Naive thymus-derived CD8-positive, alpha-beta T cell (primary cell): ENCODE measurements at regions not wholly inside any gene's neighbourhood (a gene's known extent, or its start where the extent isn't known, plus 50 kb on each side); places are given as distances from the start of the nearest gene placed in this dataset.

ENCODE experiments used
- ATAC-seq, 2 donors: fragments of 150-1000 bp; cut with Tn5 transposase in 1 of 2; sonication (Bioruptor Pico), chemical (Tn5 transposase) in 1 of 2; 1 replicate in 1 of 2; 2 replicates in 1 of 2; pipeline ENCODE4 v1.10.0; 2021; ENCODE audit warnings: mild to moderate bottlenecking in 2 of 2, moderate library complexity in 2 of 2
- POLR2A ChIA-PET: fragments of 350-600 bp; sonication (Branson Sonifier 250); formaldehyde crosslinking; loops from one replicate; lab custom pipeline; 2021; ENCODE audit warnings: antibody characterized with exemption; lab: Charles Lee
- DNase-seq, 10 donors: peaks; one replicate each; pipeline versions ENCODE4 v3.0.0 to v3.0.0-alpha.2; 2020 to 2022
- H3K27ac Mint-ChIP-seq, 10 donors: one replicate each; pipeline ENCODE4 v1.8.0; 2020 to 2022; ENCODE audit warnings: mild to moderate bottlenecking in 10 of 10, mixed read lengths in 10 of 10, moderate library complexity in 4 of 10, inconsistent platforms in 1 of 10
- H3K27me3 Mint-ChIP-seq, 5 donors: one replicate each; pipeline ENCODE4 v1.8.0; 2021 to 2022; ENCODE audit warnings: mixed read lengths in 5 of 5
- H3K36me3 Mint-ChIP-seq, 3 donors: one replicate each; pipeline ENCODE4 v1.8.0; 2020 to 2022; ENCODE audit warnings: mixed read lengths in 3 of 3, mild to moderate bottlenecking in 2 of 3, inconsistent platforms in 1 of 3
- H3K4me1 Mint-ChIP-seq, 4 donors: one replicate each; pipeline ENCODE4 v1.8.0; 2021 to 2022; ENCODE audit warnings: mixed read lengths in 4 of 4
- H3K4me3 Mint-ChIP-seq, 10 donors: one replicate each; pipeline ENCODE4 v1.8.0; 2020 to 2022; ENCODE audit warnings: mild to moderate bottlenecking in 10 of 10, mixed read lengths in 10 of 10, moderate library complexity in 6 of 10, inconsistent platforms in 1 of 10
- H3K9me3 Mint-ChIP-seq, 9 donors: one replicate each; pipeline ENCODE4 v1.8.0; 2020 to 2022; ENCODE audit warnings: mixed read lengths in 9 of 9, mild to moderate bottlenecking in 3 of 9, inconsistent platforms in 1 of 9, moderate library complexity in 1 of 9

DNA sequence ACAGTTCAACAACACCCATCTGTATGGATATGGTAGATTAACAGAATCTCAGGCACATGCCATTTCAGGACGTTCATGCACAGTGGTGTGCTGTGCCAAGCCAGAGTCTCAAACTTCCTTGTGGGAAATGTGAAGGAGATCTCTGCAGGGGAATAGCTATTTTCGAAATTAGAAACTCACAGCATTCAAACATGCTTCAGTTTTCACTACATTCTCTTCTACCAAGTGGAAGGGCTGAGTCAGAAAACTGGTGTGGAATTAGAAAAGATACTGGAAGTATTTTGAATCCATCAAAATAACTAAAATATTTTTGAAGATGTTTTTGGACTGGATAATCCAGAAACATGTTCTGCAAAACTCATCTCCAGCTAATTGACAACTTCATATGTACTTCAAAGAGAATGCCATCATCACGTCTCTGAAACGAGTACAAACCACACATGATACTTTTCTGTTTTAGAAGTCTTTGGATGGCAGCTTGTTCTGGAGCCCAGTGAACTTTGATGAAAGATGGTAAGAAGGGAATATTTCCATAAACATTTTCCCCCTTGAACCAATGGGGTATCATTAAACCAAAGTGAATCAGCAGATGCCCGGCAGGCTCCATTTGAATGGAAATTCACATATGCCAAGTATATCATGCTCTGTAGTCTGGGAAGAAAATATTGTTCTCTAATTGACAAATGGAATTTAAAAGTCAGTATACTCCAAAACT is 616.3 kb upstream of the IGFBP3 start:
- H3K9me3 Mint-ChIP-seq: peaks cover 0 to 29% (median 7%) of the 10 kb centered on the region in 9 donors
- H3K27ac Mint-ChIP-seq: no peak overlapping the region
- H3K36me3 Mint-ChIP-seq: no peaks in the 10 kb centered on the region
- no peaks in the 10 kb centered on the region for H3K27me3 Mint-ChIP-seq
- ATAC-seq (no peak), DNase-seq (no peak)
- no peak overlapping the region for H3K4me3 Mint-ChIP-seq
- POLR2A ChIA-PET: no interaction called here
- H3K4me1 Mint-ChIP-seq: no peaks in the 10 kb centered on the region

DNA sequence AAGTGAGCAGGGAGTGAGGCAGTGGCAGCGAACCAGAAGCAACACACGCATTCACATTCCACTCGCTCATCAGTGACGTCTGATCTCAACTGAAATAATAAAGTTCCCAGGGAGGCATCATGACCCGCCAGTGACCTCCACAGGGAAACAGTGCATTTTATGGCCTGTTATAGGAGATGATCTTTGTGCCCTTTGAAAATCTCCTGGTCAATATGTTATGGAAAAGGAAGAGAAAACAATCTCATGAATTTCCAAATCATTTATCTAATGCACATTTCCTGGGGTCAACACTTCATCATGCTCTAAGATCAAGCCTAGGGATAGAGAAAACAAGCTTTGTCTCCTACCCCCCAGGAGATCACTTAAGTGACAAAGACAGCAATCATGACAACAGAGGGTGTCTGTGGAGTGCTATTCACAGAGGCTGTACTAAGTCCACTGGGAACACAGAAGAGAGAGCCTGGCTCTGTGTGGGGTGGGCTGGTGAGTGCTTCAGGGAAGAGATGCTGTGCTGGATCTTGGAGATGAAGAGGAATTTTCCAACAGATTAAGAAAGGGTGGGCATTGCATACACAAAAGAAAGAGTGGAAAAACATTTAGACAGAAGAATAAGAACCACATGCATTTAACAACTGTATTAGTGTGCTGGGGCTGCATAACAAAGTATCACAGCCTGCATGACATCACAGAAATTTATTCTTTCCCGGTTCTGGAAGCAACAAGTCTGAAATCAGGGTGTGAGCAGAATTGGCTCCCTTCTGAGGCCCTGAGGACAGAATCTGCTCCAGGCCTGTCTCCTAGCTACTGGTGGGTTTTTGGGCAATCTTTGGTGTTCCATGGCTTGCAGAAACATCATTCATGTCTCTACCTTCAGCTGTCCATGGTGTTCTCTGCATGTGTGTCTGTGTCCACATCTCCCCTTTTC is 613.9 kb upstream of the IGFBP3 start:
- no peak for DNase-seq
- ATAC-seq: no peak
- POLR2A ChIA-PET: no interaction called here

DNA sequence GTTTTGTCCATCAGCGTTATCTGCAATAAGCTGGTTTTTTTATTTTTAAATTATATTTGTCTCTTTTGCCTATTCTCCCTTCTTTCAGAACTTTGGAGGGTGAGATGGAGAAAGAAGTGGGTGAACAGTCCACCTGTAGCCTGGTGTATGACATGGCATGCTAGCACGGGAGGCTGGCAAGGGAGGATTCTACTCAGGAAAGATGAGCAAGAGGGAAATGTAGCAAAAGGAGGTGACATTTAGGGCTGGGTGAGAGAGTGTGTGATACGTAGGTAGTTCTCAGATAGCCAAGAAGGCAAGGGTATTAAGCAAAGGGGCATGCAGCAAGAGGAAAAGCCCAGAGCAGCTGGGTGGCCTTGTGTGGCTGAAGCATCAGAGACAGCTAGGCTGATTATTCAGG is 612.9 kb upstream of the IGFBP3 start:
- Mint-ChIP-seq H3K4me3 (no peak overlapping the region), H3K27ac (no peak overlapping the region), H3K9me3 (peaks cover 0 to 38% (median 11%) of the 10 kb centered on the region in 9 donors), H3K36me3 (peaks cover 0 to under 1% (median 0%) of the 10 kb centered on the region in 3 donors), H3K27me3 (no peaks in the 10 kb centered on the region), H3K4me1 (no peaks in the 10 kb centered on the region)
- POLR2A ChIA-PET: no interaction called here
- ATAC-seq: no peak
- DNase-seq: no peak

More for the DNA sequence above, 613.9 kb upstream of the IGFBP3 start:
- H3K4me1 Mint-ChIP-seq: no peaks in the 10 kb centered on the region
- H3K9me3 Mint-ChIP-seq: peaks cover 0 to 38% (median 10%) of the 10 kb centered on the region in 9 donors
- H3K4me3 Mint-ChIP-seq: no peak overlapping the region
- H3K27me3 Mint-ChIP-seq: no peaks in the 10 kb centered on the region
- H3K36me3 Mint-ChIP-seq: no peaks in the 10 kb centered on the region
- H3K27ac Mint-ChIP-seq: no peak overlapping the region

DNA sequence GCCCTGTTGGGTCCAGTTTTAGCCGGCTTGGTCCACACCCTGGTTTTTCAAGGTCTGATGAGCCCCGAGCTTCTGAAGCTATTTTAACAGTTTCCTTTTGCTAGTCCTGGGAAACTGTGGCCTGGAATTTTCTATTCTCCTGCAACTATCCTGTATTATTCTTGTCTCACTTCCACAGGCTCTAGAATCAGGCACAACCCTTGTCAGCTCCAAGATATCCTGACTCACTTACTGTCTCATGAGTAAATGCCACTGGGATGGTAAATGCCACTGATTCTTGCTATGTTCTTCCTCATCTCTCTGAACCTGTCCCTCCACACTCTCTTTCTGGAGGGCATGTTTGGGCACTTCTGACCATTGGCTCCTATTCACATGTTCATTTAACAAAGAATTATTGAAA is 611.5 kb upstream of the IGFBP3 start:
- POLR2A ChIA-PET: no interaction called here
- no peak overlapping the region for H3K27ac Mint-ChIP-seq
- H3K27me3 Mint-ChIP-seq: no peaks in the 10 kb centered on the region
- no peaks in the 10 kb centered on the region for H3K4me1 Mint-ChIP-seq
- DNase-seq: no peak
- no peak overlapping the region for H3K4me3 Mint-ChIP-seq
- peaks cover 0 to 6% (median 0%) of the 10 kb centered on the region in 3 donors for H3K36me3 Mint-ChIP-seq
- peaks cover 6 to 38% (median 14%) of the 10 kb centered on the region in 9 donors for H3K9me3 Mint-ChIP-seq
- ATAC-seq: no peak

DNA sequence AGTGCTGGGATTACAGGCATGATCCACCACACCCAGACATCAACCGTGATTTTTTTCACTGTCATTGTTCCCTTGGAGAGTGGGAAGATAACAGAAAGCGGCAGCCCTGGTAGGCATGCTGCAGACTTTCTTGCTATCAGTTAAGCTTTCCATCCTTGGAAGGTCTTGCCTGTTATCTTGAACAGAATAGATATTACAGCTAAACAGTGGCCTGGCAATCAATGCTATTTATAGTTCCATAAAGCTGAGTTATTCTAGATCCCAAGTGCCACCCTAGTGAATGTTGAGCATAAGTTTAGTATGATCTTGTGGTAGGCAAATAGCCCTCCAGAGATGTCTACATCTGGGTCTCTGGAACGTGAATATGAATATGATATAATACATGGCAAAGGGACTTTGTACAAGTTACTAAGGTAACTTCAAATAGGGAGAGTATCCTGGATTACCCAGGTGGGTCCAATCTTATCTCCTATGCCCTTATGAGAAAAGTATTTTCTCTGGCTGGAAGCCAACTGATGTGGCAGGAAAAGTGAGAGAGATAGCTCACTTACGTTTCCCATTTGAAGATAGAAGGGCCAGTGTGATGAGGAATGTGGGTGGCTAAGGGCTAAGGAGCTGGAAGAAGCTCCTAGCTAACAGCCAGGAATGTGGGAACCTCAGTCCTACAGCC is 609.1 kb upstream of the IGFBP3 start:
- Mint-ChIP-seq H3K27ac (no peak overlapping the region), H3K27me3 (no peaks in the 10 kb centered on the region), H3K4me3 (no peak overlapping the region), H3K9me3 (peaks cover 7 to 23% (median 12%) of the 10 kb centered on the region in 9 donors), H3K36me3 (peaks cover 0 to 6% (median 0%) of the 10 kb centered on the region in 3 donors), H3K4me1 (no peaks in the 10 kb centered on the region)
- ATAC-seq: no peak
- no peak for DNase-seq
- POLR2A ChIA-PET: no interaction called here

DNA sequence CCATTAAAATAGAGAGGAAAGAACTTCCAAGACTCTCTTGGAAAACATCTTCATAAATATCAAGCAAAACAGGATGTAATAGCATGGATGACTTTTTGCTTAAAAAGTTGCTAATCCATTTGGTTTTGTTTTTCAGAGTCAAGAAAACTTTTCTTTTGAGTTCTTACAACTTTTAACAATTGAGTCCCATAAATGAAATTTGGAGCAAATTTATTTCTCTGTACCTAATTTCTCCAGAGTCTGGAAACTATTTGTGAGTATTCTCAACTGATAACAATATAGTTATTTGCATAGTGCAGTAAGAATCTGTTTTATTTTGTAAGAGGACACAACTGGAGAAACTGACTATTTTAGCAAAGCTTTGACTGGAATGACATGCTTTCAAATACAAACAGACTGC is 606.3 kb upstream of the IGFBP3 start:
- Mint-ChIP-seq H3K27ac (no peak overlapping the region), H3K36me3 (peaks cover 0 to 6% (median 0%) of the 10 kb centered on the region in 3 donors), H3K27me3 (no peaks in the 10 kb centered on the region), H3K9me3 (peaks cover 4 to 20% (median 12%) of the 10 kb centered on the region in 9 donors), H3K4me3 (no peak overlapping the region), H3K4me1 (no peaks in the 10 kb centered on the region)
- POLR2A ChIA-PET: no interaction called here
- ATAC-seq: no peak
- DNase-seq: no peak

DNA sequence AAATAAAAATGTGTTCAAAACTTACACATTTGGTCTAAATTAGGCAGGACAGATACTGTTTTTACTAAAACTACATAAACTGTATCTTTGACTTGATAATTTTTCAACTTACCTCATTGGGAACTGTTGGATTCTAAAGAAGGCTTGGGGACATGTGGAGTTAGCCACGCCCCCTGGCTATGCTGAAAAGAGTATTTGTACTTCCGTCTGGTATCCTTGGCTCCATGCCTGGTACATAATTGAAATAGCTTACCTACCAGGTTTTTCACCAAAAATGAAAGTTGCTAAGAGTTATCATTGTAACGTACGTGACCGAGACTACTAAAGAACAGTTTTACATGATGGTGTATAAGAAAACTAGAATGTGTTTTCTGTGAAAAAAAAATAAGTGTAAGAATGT is 604.8 kb upstream of the IGFBP3 start:
- no peak overlapping the region for H3K4me3 Mint-ChIP-seq
- POLR2A ChIA-PET: no interaction called here
- no peak for ATAC-seq
- no peaks in the 10 kb centered on the region for H3K27me3 Mint-ChIP-seq
- H3K27ac Mint-ChIP-seq: no peak overlapping the region
- peaks cover 0 to 26% (median 12%) of the 10 kb centered on the region in 9 donors for H3K9me3 Mint-ChIP-seq
- no peaks in the 10 kb centered on the region for H3K4me1 Mint-ChIP-seq
- peaks cover 0 to 6% (median 0%) of the 10 kb centered on the region in 3 donors for H3K36me3 Mint-ChIP-seq
- no peak for DNase-seq

DNA sequence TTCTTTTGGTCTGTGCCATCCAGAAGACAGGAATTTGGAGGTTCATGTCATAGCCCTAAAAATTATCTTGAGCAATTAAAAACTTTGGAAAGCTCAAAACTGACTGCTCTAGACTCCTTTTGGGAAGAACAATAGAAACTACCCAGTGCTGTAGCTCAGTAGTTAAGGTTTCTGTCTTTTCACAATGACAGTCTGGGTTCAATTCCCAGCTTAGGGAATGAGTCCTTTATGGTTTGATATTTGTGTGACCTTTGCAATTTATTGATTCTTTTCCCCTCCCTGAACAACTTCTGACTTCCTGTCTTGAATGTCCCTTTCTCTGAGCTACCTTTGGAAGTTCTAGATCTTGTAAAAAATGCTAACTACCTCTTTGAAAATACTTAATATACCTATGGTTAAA is 603.3 kb upstream of the IGFBP3 start:
- H3K4me3 Mint-ChIP-seq: no peak overlapping the region
- no peaks in the 10 kb centered on the region for H3K27me3 Mint-ChIP-seq
- no peak overlapping the region for H3K27ac Mint-ChIP-seq
- H3K4me1 Mint-ChIP-seq: no peaks in the 10 kb centered on the region
- H3K36me3 Mint-ChIP-seq: peaks cover 0 to 6% (median 0%) of the 10 kb centered on the region in 3 donors
- H3K9me3 Mint-ChIP-seq: peaks cover 0 to 27% (median 12%) of the 10 kb centered on the region in 9 donors
- DNase-seq (no peak), ATAC-seq (no peak)
- POLR2A ChIA-PET: no interaction called here

DNA sequence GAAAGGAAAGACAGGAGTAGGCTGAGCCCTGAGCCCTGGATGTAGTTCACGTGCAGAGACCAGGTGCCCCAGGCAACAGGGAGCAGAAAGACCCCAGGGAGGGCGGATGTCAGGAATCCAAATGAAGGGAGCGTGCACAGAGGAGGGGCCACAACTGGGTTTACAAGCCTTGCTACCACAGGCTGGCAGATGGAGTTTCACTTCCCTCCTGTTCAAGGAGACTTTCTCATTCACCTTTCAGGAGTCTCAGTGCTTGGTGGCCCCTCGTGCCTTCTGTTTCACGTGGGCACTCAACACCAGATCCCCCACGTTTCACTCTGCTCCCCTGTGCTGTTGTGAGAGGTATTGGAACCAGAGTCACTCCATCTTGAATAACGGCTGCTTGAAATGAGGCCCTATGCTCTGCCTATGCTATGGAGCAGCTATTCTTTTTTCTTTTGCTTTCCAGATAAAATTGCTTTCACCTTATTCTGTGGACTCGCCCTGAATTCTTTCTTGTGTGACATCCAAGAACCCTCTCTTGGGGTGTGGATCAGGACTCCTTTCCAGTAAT is 601.4 kb upstream of the IGFBP3 start:
- Mint-ChIP-seq H3K4me3 (no peak overlapping the region), H3K27me3 (no peaks in the 10 kb centered on the region), H3K36me3 (no peaks in the 10 kb centered on the region), H3K27ac (no peak overlapping the region), H3K4me1 (no peaks in the 10 kb centered on the region), H3K9me3 (peaks cover 0 to 27% (median 6%) of the 10 kb centered on the region in 9 donors)
- DNase-seq: no peak
- POLR2A ChIA-PET: no interaction called here
- no peak for ATAC-seq

DNA sequence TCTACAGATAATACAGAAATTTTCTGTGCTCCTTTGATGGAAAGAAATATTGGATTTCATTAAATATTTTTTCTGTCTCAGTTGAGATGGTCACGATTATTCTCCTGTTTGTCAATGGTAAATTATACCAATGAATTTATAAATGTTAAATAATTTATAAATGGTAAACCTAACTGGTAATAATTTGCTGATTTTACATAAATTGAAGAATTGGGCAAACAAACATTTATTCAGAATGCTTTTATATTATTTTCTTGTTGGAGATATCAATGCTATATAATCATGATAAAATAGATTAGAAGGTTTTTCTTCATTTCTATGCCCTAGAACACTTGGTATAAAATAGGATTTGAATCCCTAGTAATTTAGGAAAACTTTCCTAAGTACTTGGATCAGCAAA is 597.6 kb upstream of the IGFBP3 start:
- Mint-ChIP-seq H3K27ac (no peak overlapping the region), H3K27me3 (no peaks in the 10 kb centered on the region), H3K4me3 (no peak overlapping the region), H3K4me1 (no peaks in the 10 kb centered on the region), H3K9me3 (peaks cover 1 to 17% (median 5%) of the 10 kb centered on the region in 9 donors), H3K36me3 (no peaks in the 10 kb centered on the region)
- ATAC-seq: no peak
- DNase-seq: no peak
- POLR2A ChIA-PET: no interaction called here

DNA sequence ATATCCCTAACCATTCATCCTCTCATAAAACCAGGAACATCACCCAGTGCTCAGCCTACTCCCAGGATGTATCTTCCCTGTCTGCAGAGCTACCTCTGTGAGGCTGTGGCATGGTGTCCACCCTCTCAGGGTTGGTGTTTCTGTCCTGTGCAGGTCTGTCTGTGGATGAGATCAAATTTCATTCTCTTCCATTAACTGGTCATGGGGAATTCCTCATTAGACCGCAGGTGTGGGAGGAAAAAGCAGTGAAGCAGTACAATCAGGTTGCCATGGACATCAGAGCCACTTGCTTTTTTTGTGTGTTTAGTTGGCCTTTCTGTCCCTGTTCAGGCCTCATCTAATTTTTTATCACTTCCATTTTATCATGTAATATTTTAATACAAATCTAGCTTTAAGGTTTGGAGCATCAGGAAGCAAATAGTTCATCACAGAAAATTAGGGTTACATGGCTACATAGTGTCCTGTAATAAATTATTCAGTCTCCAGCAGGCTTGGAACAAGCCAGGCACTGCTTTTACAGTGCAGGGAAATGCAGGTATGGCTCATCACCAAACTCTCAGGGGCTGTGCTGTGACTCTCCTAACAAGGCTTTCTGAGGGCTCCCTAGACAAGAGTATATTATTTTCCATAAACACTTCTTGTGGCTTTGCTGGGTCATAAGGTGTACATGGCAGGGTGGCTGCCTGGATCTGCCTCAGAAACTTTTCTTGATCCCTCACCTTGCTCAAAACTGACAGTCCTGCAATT is 594.9 kb upstream of the IGFBP3 start:
- H3K4me3 Mint-ChIP-seq: no peak overlapping the region
- POLR2A ChIA-PET: no interaction called here

DNA sequence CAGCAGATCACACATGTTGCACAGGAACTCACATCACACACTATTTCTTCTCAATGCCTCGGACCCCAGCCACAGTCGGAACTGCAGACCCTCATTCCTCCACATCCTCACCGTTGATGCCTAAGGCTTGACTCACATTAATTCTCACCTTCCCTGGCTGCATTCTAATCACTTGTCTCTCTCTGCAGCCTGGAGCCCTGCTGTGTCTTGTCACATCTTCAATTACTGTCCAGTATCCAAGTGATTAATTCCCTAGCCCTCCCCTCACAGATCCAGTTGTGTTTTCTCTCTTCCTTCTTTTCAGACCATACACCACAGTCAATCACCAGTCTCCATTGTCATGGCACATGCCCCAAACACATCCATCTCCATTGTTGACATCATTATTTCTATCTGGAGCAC is 592.4 kb upstream of the IGFBP3 start:
- Mint-ChIP-seq H3K4me1 (no peaks in the 10 kb centered on the region), H3K36me3 (no peaks in the 10 kb centered on the region), H3K27me3 (no peaks in the 10 kb centered on the region), H3K9me3 (peaks cover 0 to 33% (median 4%) of the 10 kb centered on the region in 9 donors), H3K27ac (no peak overlapping the region), H3K4me3 (no peak overlapping the region)
- ATAC-seq (no peak), DNase-seq (no peak)
- POLR2A ChIA-PET: no interaction called here

More for the DNA sequence above, 594.9 kb upstream of the IGFBP3 start:
- H3K4me1 Mint-ChIP-seq: no peaks in the 10 kb centered on the region
- H3K9me3 Mint-ChIP-seq: peaks cover 2 to 32% (median 4%) of the 10 kb centered on the region in 9 donors
- no peaks in the 10 kb centered on the region for H3K36me3 Mint-ChIP-seq
- H3K27ac Mint-ChIP-seq: no peak overlapping the region
- DNase-seq: no peak
- no peak for ATAC-seq
- no peaks in the 10 kb centered on the region for H3K27me3 Mint-ChIP-seq
